Trophoblast cell (in vitro differentiated cells and primary cell): ENCODE measurements at regions not wholly inside any gene's neighbourhood (a gene's known extent, or its start where the extent isn't known, plus 50 kb on each side); places are given as distances from the start of the nearest gene placed in this dataset.

Experiments
- DNase-seq, 2 donors: peaks; one replicate each; pipeline ENCODE4 v3.0.0-alpha.2; 2016
- H2AFZ ChIP-seq: 2 replicates; pipeline ENCODE4 v1.6.1; 2013; ENCODE audit warnings: low read length, moderate library complexity, mild to moderate bottlenecking; ENCODE audit not compliant: insufficient read depth, poor library complexity
- H2AK5ac ChIP-seq: 2 replicates; pipeline ENCODE4 v1.6.1; 2013; ENCODE audit warnings: mild to moderate bottlenecking, low read length
- H2BK120ac ChIP-seq: 2 replicates; pipeline ENCODE4 v1.6.1; 2013; ENCODE audit warnings: low read length, mild to moderate bottlenecking, moderate library complexity; ENCODE audit not compliant: insufficient read depth, poor library complexity
- H2BK12ac ChIP-seq: 2 replicates; pipeline ENCODE4 v1.6.1; 2013; ENCODE audit warnings: mild to moderate bottlenecking, low read length, moderate library complexity
- H2BK5ac ChIP-seq: 2 replicates; pipeline ENCODE4 v1.6.1; 2013; ENCODE audit warnings: low read length, low read depth, moderate library complexity, mild to moderate bottlenecking; ENCODE audit not compliant: poor library complexity
- H3K14ac ChIP-seq: 2 replicates; pipeline ENCODE4 v1.6.1; 2013; ENCODE audit warnings: mild to moderate bottlenecking, low read length
- H3K18ac ChIP-seq: 2 replicates; pipeline ENCODE4 v1.6.1; 2013; ENCODE audit warnings: mild to moderate bottlenecking, low read length
- H3K23ac ChIP-seq: 2 replicates; pipeline ENCODE4 v1.6.1; 2013; ENCODE audit warnings: low read length
- H3K27ac ChIP-seq: 2 replicates; pipeline ENCODE4 v1.5.1; 2013; ENCODE audit warnings: low read depth, mild to moderate bottlenecking, inconsistent platforms, low read length, moderate library complexity
- H3K27me3 ChIP-seq: 2 replicates; pipeline ENCODE4 v1.6.1; 2013; ENCODE audit warnings: inconsistent platforms, mild to moderate bottlenecking, low read length, moderate library complexity; ENCODE audit not compliant: insufficient read depth
- H3K36me3 ChIP-seq, 2 experiments: 1 replicate in 1 of 2; 2 replicates in 1 of 2; pipeline ENCODE4 v1.6.1; 2013; ENCODE audit warnings: low read length in 2 of 2, mild to moderate bottlenecking in 2 of 2, moderate library complexity in 1 of 2; ENCODE audit not compliant: insufficient read depth in 2 of 2, control insufficient read depth in 1 of 2
- H3K4ac ChIP-seq: 2 replicates; pipeline ENCODE4 v1.6.1; 2013; ENCODE audit warnings: low read depth, mild to moderate bottlenecking, low read length, moderate library complexity
- H3K4me1 ChIP-seq, 2 experiments: 1 replicate in 1 of 2; 2 replicates in 1 of 2; pipeline ENCODE4 v1.6.1; 2013; ENCODE audit warnings: low read length in 2 of 2, mild to moderate bottlenecking in 2 of 2, moderate library complexity in 1 of 2; ENCODE audit not compliant: insufficient read depth in 2 of 2, control insufficient read depth in 1 of 2
- H3K4me2 ChIP-seq: 2 replicates; pipeline ENCODE4 v1.6.1; 2013; ENCODE audit warnings: inconsistent platforms, mild to moderate bottlenecking, low read length, moderate library complexity
- H3K4me3 ChIP-seq: 2 replicates; pipeline ENCODE4 v1.5.1; 2013; ENCODE audit warnings: mild to moderate bottlenecking, low read depth, low read length, inconsistent platforms
- H3K79me1 ChIP-seq: one replicate; pipeline ENCODE4 v1.6.1; 2013; ENCODE audit warnings: low read length
- H3K79me2 ChIP-seq: 2 replicates; pipeline ENCODE4 v1.6.1; 2013; ENCODE audit warnings: low read length, mild to moderate bottlenecking; ENCODE audit not compliant: control insufficient read depth, insufficient read depth, poor library complexity
- H3K9ac ChIP-seq: 2 replicates; pipeline ENCODE4 v1.6.1; 2013; ENCODE audit warnings: mild to moderate bottlenecking, low read length
- H3K9me3 ChIP-seq: 2 replicates; pipeline ENCODE4 v1.6.1; 2013; ENCODE audit warnings: low read depth, mild to moderate bottlenecking, control low read depth, inconsistent platforms, low read length; ENCODE audit not compliant: insufficient read depth
- H4K12ac ChIP-seq: 2 replicates; pipeline ENCODE4 v1.6.1; 2013; ENCODE audit warnings: low read depth, mild to moderate bottlenecking, low read length, moderate library complexity
- H4K8ac ChIP-seq: 2 replicates; pipeline ENCODE4 v1.6.1; 2013; ENCODE audit warnings: low read depth, mild to moderate bottlenecking, low read length, moderate library complexity
- H4K91ac ChIP-seq: one replicate; pipeline ENCODE4 v1.6.1; 2013; ENCODE audit warnings: low read depth, mild to moderate bottlenecking, low read length, moderate library complexity
- WGBS: extraction: QIAGEN DNeasy Blood & Tissue Kit; methylation state at CpG from one replicate; pipeline ENCODE4 v1.1.7; 2013; ENCODE audit warnings: missing lambda C conversion rate; ENCODE audit not compliant: insufficient read length, insufficient coverage; ENCODE audit errors: extremely low coverage; 5-methylcytosine and 5-hydroxymethylcytosine counted together

DNA sequence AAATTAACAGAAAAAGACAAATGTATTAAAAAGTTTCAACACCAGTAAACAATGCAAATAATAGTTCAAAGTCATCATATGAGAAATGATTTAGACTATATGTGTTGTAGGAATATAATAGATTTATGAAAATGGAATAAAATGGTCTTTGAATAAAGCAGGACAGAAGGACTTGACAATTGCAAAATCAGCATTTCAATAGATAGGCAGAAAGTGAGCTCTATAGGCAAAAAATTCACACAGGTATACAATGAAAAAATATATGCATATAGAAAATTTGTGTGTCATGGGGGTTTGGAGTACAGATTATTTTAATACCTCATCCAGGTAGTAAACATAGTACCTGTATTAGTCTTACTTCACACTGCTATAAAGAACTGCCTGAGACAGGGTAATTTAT lies 571.1 kb upstream of the EYS start:
- H2BK120ac ChIP-seq = no peak overlapping the region
- H3K23ac ChIP-seq = no peak overlapping the region
- H4K8ac ChIP-seq = no peak overlapping the region
- H3K9ac ChIP-seq = no peak overlapping the region
- no peaks in the 10 kb centered on the region for H3K4me1 ChIP-seq
- H3K14ac ChIP-seq = no peak overlapping the region
- H3K27ac ChIP-seq = no peak overlapping the region
- H3K4me2 ChIP-seq = no peak overlapping the region
- no peak overlapping the region for H2BK12ac ChIP-seq
- H3K9me3 ChIP-seq = no peaks in the 10 kb centered on the region
- no peak overlapping the region for H3K4ac ChIP-seq
- H2AK5ac ChIP-seq = no peak overlapping the region
- DNase-seq = no peak
- H3K18ac ChIP-seq = no peak overlapping the region
- H3K36me3 ChIP-seq = no peaks in the 10 kb centered on the region
- no peaks in the 10 kb centered on the region for H3K79me2 ChIP-seq
- no peaks in the 10 kb centered on the region for H3K27me3 ChIP-seq
- no peak overlapping the region for H4K91ac ChIP-seq
- no peak overlapping the region for H4K12ac ChIP-seq
- H2BK5ac ChIP-seq = no peak overlapping the region
- H3K79me1 ChIP-seq = no peaks in the 10 kb centered on the region
- no peak overlapping the region for H3K4me3 ChIP-seq
- H2AFZ ChIP-seq = no peak overlapping the region

DNA sequence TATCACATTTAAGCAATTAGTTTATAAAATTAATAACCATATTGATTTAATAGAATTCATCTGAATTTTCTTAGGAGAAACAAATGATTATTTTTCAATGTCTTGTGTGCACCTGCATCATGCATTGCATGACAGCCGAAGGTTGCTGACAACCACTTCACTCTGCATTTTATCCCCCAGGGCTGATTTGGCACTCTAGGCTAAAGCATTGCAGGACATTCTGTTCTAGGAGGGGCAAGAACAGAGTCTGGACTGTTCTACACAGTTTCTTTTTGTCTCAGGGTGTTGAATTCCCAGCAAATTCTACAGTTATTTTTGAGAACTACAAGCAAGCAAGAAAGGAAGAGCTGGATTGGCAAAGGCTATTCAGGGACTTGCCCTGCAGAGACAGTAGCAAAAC lies 570.4 kb upstream of the EYS start:
- no peaks in the 10 kb centered on the region for H3K27me3 ChIP-seq
- WGBS = no CpG with 5 or more reads among the region's 1 CpG
- H3K36me3 ChIP-seq = no peaks in the 10 kb centered on the region
- no peak overlapping the region for H3K4me2 ChIP-seq
- H3K4me1 ChIP-seq = no peaks in the 10 kb centered on the region
- H2AK5ac ChIP-seq = no peak overlapping the region
- H3K18ac ChIP-seq = no peak overlapping the region
- no peak overlapping the region for H3K4ac ChIP-seq
- H3K9me3 ChIP-seq = no peaks in the 10 kb centered on the region
- no peak overlapping the region for H2BK5ac ChIP-seq
- no peak overlapping the region for H2BK12ac ChIP-seq
- H4K91ac ChIP-seq = no peak overlapping the region
- no peaks in the 10 kb centered on the region for H3K79me1 ChIP-seq
- H2AFZ ChIP-seq = no peak overlapping the region
- H3K79me2 ChIP-seq = no peaks in the 10 kb centered on the region
- H3K9ac ChIP-seq = no peak overlapping the region
- H3K27ac ChIP-seq = no peak overlapping the region
- H4K8ac ChIP-seq = no peak overlapping the region
- no peak for DNase-seq
- no peak overlapping the region for H3K4me3 ChIP-seq
- H3K23ac ChIP-seq = no peak overlapping the region
- no peak overlapping the region for H4K12ac ChIP-seq
- no peak overlapping the region for H2BK120ac ChIP-seq
- no peak overlapping the region for H3K14ac ChIP-seq

GRCh38 chr6:66265737-66266136 lies 558.7 kb upstream of the EYS start:
- no CpG with 5 or more reads among the region's 1 CpG for WGBS
- no peak for DNase-seq
- no peak overlapping the region for H3K14ac ChIP-seq
- no peak overlapping the region for H2BK120ac ChIP-seq
- no peak overlapping the region for H2BK5ac ChIP-seq
- H3K27me3 ChIP-seq = no peaks in the 10 kb centered on the region
- no peak overlapping the region for H3K4me2 ChIP-seq
- no peak overlapping the region for H3K23ac ChIP-seq
- H3K27ac ChIP-seq = no peak overlapping the region
- no peaks in the 10 kb centered on the region for H3K79me2 ChIP-seq
- no peak overlapping the region for H2BK12ac ChIP-seq
- no peaks in the 10 kb centered on the region for H3K79me1 ChIP-seq
- H4K91ac ChIP-seq = no peak overlapping the region
- H4K12ac ChIP-seq = no peak overlapping the region
- H2AK5ac ChIP-seq = no peak overlapping the region
- H3K4me1 ChIP-seq = no peaks in the 10 kb centered on the region
- no peak overlapping the region for H2AFZ ChIP-seq
- no peak overlapping the region for H4K8ac ChIP-seq
- H3K4me3 ChIP-seq = no peak overlapping the region
- no peaks in the 10 kb centered on the region for H3K36me3 ChIP-seq
- H3K4ac ChIP-seq = no peak overlapping the region
- no peak overlapping the region for H3K9ac ChIP-seq
- no peaks in the 10 kb centered on the region for H3K9me3 ChIP-seq
- no peak overlapping the region for H3K18ac ChIP-seq

GRCh38 chr6:66264376-66264775 lies 557.4 kb upstream of the EYS start:
- no peaks in the 10 kb centered on the region for H3K79me2 ChIP-seq

More at GRCh38 chr6:66264376-66264775, 557.4 kb upstream of the EYS start:
- Histone ChIP-seq H4K12ac (no peak overlapping the region), H3K27me3 (no peaks in the 10 kb centered on the region), H3K4ac (no peak overlapping the region), H3K27ac (no peak overlapping the region), H3K9me3 (peaks cover 3% of the 10 kb centered on the region), H3K23ac (no peak overlapping the region), H2BK12ac (no peak overlapping the region), H3K4me1 (no peaks in the 10 kb centered on the region), H2BK120ac (no peak overlapping the region), H3K9ac (no peak overlapping the region), H2AFZ (no peak overlapping the region), H3K14ac (no peak overlapping the region), H3K4me2 (no peak overlapping the region), H3K4me3 (no peak overlapping the region), H2BK5ac (no peak overlapping the region), H4K8ac (no peak overlapping the region), H3K79me1 (no peaks in the 10 kb centered on the region), H2AK5ac (no peak overlapping the region), H3K36me3 (no peaks in the 10 kb centered on the region), H4K91ac (no peak overlapping the region), H3K18ac (no peak overlapping the region)
- WGBS = no CpG with 5 or more reads among the region's 4 CpGs
- DNase-seq = no peak
